ENCODE measurements at regions not wholly inside any gene's neighbourhood (a gene's known extent, or its start where the extent isn't known, plus 50 kb on each side); places are given as distances from the start of the nearest gene placed in this dataset.

- peaks cover 3% of the 10 kb centered on the region for H3K4me1 Mint-ChIP-seq
- H3F3A ChIP-seq (ENCODE audit: low read depth) = no peaks in the 10 kb centered on the region
- no peak overlapping the region for H3K27ac ChIP-seq
- no peak overlapping the region for H2AFZ ChIP-seq (replicated peaks)
- no peaks in the 10 kb centered on the region for H3K79me2 ChIP-seq (ENCODE audit: low read depth)
- H3K27ac Mint-ChIP-seq = no peak overlapping the region
- H3K9me3 ChIP-seq (ENCODE audit: low read depth) = no peaks in the 10 kb centered on the region
- no peaks in the 10 kb centered on the region for H3K36me3 ChIP-seq
- DNase-seq (ENCODE audit: low spot score) = no peak
- H3K27me3 ChIP-seq = no peaks in the 10 kb centered on the region
- H4K20me1 ChIP-seq (ENCODE audit: low read depth) = no peaks in the 10 kb centered on the region
- peaks cover 5% of the 10 kb centered on the region for H3K4me1 ChIP-seq
- H3K9me3 Mint-ChIP-seq = peaks cover 29% of the 10 kb centered on the region
- H3K4me3 ChIP-seq = no peak overlapping the region
- TF ChIP-seq EZH2phosphoT487 (IDR thresholded peaks at IDR 0.05) = no peak
- no peak for TF ChIP-seq EZH2 (IDR thresholded peaks at IDR 0.05)
- TF ChIP-seq CTCF (IDR thresholded peaks at IDR 0.05) = no peak
- no peak overlapping the region for H3K9ac ChIP-seq
- H3K4me3 Mint-ChIP-seq = no peak overlapping the region
- no peak overlapping the region for H3K4me2 ChIP-seq
- peaks cover 8% of the 10 kb centered on the region for H3K27me3 Mint-ChIP-seq (ENCODE audit: insufficient read depth, low read depth)
- H3K36me3 Mint-ChIP-seq = peaks cover 2% of the 10 kb centered on the region
Measured at GRCh38 chr5:74426506-74426905, 214.0 kb downstream of the ENC1 start.

GRCh38 chr5:74424162-74424868 is 216.2 kb downstream of the ENC1 start:
- H3K36me3 Mint-ChIP-seq = no peaks in the 10 kb centered on the region
- peaks cover 18% of the 10 kb centered on the region for H3K9me3 Mint-ChIP-seq
- TF ChIP-seq EZH2 (IDR thresholded peaks at IDR 0.05) (no peak), EZH2phosphoT487 (IDR thresholded peaks at IDR 0.05) (no peak), CTCF (IDR thresholded peaks at IDR 0.05) (no peak)
- Histone ChIP-seq H3K79me2 (ENCODE audit: low read depth) (no peaks in the 10 kb centered on the region), H3K4me2 (no peak overlapping the region), H3K36me3 (no peaks in the 10 kb centered on the region), H4K20me1 (ENCODE audit: low read depth) (no peaks in the 10 kb centered on the region), H3F3A (ENCODE audit: low read depth) (no peaks in the 10 kb centered on the region), H2AFZ (replicated peaks) (no peak overlapping the region), H3K27ac (no peak overlapping the region), H3K4me3 (no peak overlapping the region), H3K27me3 (no peaks in the 10 kb centered on the region), H3K4me1 (no peaks in the 10 kb centered on the region), H3K9me3 (ENCODE audit: low read depth) (no peaks in the 10 kb centered on the region), H3K9ac (no peak overlapping the region)
- no peak overlapping the region for H3K4me3 Mint-ChIP-seq
- no peak for DNase-seq (ENCODE audit: low spot score)
- H3K27ac Mint-ChIP-seq = no peak overlapping the region
- peaks cover 2% of the 10 kb centered on the region for H3K27me3 Mint-ChIP-seq (ENCODE audit: insufficient read depth, low read depth)
- H3K4me1 Mint-ChIP-seq = no peaks in the 10 kb centered on the region

GRCh38 chr5:74423383-74423782 is 217.1 kb downstream of the ENC1 start:
- no peak overlapping the region for H3K4me3 Mint-ChIP-seq

More at GRCh38 chr5:74423383-74423782, 217.1 kb downstream of the ENC1 start:
- no peaks in the 10 kb centered on the region for H3K27me3 ChIP-seq
- no peak overlapping the region for H2AFZ ChIP-seq (replicated peaks)
- H3K36me3 ChIP-seq = no peaks in the 10 kb centered on the region
- TF ChIP-seq EZH2 (IDR thresholded peaks at IDR 0.05) = no peak
- no peak for TF ChIP-seq CTCF (IDR thresholded peaks at IDR 0.05)
- no peak for TF ChIP-seq EZH2phosphoT487 (IDR thresholded peaks at IDR 0.05)
- no peak overlapping the region for H3K9ac ChIP-seq
- no peak overlapping the region for H3K4me2 ChIP-seq
- Mint-ChIP-seq H3K27me3 (ENCODE audit: insufficient read depth, low read depth) (peaks cover 4% of the 10 kb centered on the region), H3K36me3 (no peaks in the 10 kb centered on the region), H3K4me1 (no peaks in the 10 kb centered on the region), H3K9me3 (peaks cover 16% of the 10 kb centered on the region), H3K27ac (no peak overlapping the region)
- H3K4me3 ChIP-seq = no peak overlapping the region
- no peaks in the 10 kb centered on the region for H4K20me1 ChIP-seq (ENCODE audit: low read depth)
- no peak for DNase-seq (ENCODE audit: low spot score)
- no peak overlapping the region for H3K27ac ChIP-seq
- H3F3A ChIP-seq (ENCODE audit: low read depth) = no peaks in the 10 kb centered on the region
- no peaks in the 10 kb centered on the region for H3K9me3 ChIP-seq (ENCODE audit: low read depth)
- H3K4me1 ChIP-seq = no peaks in the 10 kb centered on the region
- H3K79me2 ChIP-seq (ENCODE audit: low read depth) = no peaks in the 10 kb centered on the region
